Spleen (tissue), 7 donors: ENCODE measurements at regions not wholly inside any gene's neighbourhood (a gene's known extent, or its start where the extent isn't known, plus 50 kb on each side); places are given as distances from the start of the nearest gene placed in this dataset.

Source experiments
- CTCF ChIP-seq, 11 experiments: fragments of 200-600 bp in 7 of 11; fragments of 450-650 bp in 4 of 11; sonication (generic) in 4 of 11; IDR thresholded peaks in 8 of 11; conservative IDR thresholded peaks in 3 of 11; 1 replicate in 7 of 11; 2 replicates in 4 of 11; pipeline versions ENCODE4 v1.4.0 to v1.8.0; 2016 to 2021; ENCODE audit warnings: antibody characterized with exemption in 11 of 11, inconsistent platforms in 4 of 11, mild to moderate bottlenecking in 1 of 11
- POLR2A ChIP-seq, 3 donors: fragments of 450-650 bp; IDR thresholded peaks; one replicate each; pipeline ENCODE4 v1.5.1; 2017; ENCODE audit warnings: antibody characterized with exemption in 3 of 3, mild to moderate bottlenecking in 1 of 3
- donor health status: DM: no; HTN: no; CAD: no; lungs with moderate emphysema.
- donor health status: DM: no; HTN: no; CAD: no.
- donor health status: DM: no; HTN: no; CAD: no.

GRCh38 chr4:64766565-64766964, 357.3 kb upstream of the TECRL start:
- TF ChIP-seq CTCF (IDR thresholded peaks at IDR 0.05 in 8 of 11, conservative IDR thresholded peaks at IDR 0.05 in 3 of 11) (no peak), POLR2A (IDR thresholded peaks at IDR 0.05) (no peak)
